LNCaP clone FGC (cell line): ENCODE measurements at regions not wholly inside any gene's neighbourhood (a gene's known extent, or its start where the extent isn't known, plus 50 kb on each side); places are given as distances from the start of the nearest gene placed in this dataset.

Experiments
- DNase-seq: peaks from one replicate; pipeline ENCODE4 v3.0.0-alpha.2; 2011; ENCODE audit warnings: low read depth
- H3K4me3 ChIP-seq: 2 replicates; pipeline ENCODE4 v1.5.1; 2011; ENCODE audit warnings: mild to moderate bottlenecking, low read depth, low read length, control low read depth
- TF ChIP-seq, protein P1 (sequence below): IDR thresholded peaks from 2 replicates; pipeline ENCODE4 v1.5.1; 2012; ENCODE audit warnings: mild to moderate bottlenecking; ENCODE audit not compliant: control insufficient read depth, insufficient read depth; ENCODE audit errors: extremely low read depth

DNA sequence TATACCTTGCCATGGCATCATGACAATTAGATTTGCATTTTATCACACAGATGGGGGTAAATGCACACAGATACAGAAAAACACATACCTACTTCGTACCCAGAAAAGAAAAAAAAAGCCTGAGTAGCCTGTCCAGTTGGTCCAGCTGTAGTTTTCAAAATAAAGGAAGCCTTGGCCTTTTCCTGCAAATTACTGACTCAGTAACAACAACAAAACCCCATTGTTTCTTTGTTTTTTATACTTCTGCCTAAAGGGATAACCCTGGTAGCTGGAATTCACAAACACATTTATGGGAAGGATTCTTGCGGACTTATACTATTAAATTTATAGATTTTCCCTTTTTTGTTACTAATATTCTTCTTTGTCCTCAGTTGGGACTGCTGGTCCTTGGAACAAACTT, 156.4 kb upstream of the PCDH10 start:
- TF ChIP-seq, protein P1, sequence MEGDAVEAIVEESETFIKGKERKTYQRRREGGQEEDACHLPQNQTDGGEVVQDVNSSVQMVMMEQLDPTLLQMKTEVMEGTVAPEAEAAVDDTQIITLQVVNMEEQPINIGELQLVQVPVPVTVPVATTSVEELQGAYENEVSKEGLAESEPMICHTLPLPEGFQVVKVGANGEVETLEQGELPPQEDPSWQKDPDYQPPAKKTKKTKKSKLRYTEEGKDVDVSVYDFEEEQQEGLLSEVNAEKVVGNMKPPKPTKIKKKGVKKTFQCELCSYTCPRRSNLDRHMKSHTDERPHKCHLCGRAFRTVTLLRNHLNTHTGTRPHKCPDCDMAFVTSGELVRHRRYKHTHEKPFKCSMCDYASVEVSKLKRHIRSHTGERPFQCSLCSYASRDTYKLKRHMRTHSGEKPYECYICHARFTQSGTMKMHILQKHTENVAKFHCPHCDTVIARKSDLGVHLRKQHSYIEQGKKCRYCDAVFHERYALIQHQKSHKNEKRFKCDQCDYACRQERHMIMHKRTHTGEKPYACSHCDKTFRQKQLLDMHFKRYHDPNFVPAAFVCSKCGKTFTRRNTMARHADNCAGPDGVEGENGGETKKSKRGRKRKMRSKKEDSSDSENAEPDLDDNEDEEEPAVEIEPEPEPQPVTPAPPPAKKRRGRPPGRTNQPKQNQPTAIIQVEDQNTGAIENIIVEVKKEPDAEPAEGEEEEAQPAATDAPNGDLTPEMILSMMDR: no peak
- H3K4me3 ChIP-seq: no peak overlapping the region
- DNase-seq: no peak

DNA sequence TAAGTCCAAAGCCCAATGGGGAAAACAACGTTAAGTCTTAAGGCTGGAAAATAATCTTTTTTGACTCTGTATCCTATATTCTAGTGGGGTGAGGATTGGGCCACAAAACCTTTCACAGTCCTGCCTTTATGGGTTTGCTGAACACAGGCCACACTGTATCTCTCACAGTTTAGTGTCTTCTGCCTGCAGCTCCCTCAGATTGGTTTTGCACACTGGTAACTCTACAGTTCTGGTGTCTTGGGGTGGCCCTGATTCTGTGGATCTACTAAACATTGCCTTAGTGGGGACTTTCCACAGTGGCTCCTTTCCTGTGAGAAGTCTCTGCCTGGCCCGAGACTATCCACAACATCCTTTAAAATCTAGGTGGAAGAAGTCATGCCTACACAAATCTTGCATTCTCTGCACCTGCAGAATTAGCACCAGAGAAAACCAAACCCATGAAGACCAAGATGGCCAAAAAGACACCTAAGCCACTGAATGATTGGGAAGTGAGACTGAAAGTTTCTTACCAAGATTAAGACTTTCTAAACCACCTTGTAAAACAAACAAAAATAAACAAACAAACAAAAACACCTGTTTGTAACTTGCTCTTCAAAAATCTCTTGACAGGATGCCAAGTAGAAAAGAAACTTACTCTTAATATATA, 150.4 kb upstream of the PCDH10 start:
- TF ChIP-seq, protein P1: no peak
- no peak overlapping the region for H3K4me3 ChIP-seq
- DNase-seq: no peak

DNA sequence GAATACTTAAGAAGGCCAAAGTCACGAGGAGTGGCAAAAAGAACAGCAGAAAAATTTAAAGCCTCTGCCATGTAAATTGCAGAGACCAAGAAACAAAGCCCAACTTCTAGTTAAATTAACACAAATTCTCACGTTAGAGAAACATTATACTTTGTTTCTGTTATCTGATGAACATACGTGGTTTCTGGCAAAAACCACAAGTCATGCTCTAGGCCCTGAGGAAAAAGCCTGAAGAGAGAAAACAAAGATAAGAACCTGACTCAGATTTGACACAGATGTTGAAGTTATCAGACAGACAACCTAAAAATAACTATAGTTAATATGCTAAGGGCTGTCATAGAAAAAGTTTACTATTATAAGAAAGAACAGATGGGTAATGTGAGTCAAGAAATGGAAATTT, 149.1 kb upstream of the PCDH10 start:
- no peak for DNase-seq
- TF ChIP-seq, protein P1: no peak
- H3K4me3 ChIP-seq: no peak overlapping the region

DNA sequence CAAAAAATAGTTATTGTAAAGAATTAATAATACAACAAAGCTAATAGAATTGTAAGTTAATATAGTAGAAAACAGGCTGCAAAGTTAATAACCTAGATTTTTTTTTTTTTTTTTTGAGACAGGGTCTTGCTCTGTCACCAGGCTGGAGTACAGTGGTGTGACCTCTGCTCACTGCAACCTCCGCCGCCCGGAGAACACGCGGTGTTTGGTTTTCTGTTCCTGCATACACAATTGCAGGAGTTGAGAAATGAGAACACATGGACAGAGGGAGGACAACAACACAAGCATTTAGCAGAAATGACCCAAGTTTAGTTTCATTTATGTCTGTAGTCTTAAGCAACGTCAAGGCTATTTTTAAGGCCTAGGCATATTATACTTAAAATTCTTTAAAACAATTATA, 145.9 kb upstream of the PCDH10 start:
- H3K4me3 ChIP-seq: no peak overlapping the region
- TF ChIP-seq, protein P1: no peak
- no peak for DNase-seq

DNA sequence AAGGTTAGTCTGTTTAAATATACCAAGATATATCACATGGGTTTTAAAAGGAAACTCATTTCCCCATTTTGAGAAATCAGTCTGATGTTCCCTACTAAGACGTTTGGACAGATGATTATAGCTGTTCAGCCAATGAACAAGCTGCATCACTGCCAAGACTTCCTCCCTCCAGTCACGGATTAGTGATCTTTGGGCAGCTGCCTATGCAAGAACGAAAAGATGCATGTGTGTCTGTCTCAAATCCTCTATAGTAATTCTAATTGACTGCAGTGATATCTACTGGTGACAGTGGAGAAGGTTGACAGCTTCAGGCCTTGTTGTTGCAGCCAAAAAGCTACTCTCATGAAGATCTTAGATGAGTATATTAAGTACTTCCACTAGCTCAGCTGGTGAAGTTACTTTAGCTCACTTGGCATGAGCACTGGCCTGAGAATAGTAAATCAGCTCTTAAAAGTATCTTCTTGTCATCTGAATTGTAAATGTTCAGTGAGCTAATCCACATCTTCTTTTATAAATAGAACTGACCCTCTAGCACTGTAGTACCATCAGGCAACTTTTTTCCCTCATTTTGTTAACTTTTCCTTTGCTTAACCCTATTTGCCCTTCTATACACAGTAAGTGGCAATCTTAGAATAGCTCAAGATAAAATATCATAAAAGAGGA, 134.5 kb upstream of the PCDH10 start:
- no peak overlapping the region for H3K4me3 ChIP-seq
- DNase-seq: no peak
- TF ChIP-seq, protein P1: no peak

DNA sequence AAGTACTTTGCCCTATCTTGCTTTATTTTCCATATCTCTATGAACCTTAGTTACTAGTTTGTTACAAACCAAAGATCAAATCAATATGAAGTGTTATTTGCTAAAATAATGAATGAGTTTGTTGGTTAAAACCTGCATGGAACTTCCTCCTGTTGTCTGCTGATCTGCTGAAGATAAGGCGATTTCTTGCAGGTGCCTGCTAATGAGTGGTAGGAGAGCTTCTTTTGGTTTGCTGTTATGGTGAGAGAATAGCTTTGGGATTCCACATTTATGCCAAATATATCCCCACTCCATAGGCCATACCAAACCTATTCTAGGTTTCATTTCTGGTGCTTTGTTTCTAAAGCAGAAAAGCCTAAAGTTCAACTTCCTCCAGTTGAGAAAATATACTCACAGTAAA, 103.8 kb upstream of the PCDH10 start:
- no peak overlapping the region for H3K4me3 ChIP-seq
- DNase-seq: no peak
- TF ChIP-seq, protein P1: no peak

DNA sequence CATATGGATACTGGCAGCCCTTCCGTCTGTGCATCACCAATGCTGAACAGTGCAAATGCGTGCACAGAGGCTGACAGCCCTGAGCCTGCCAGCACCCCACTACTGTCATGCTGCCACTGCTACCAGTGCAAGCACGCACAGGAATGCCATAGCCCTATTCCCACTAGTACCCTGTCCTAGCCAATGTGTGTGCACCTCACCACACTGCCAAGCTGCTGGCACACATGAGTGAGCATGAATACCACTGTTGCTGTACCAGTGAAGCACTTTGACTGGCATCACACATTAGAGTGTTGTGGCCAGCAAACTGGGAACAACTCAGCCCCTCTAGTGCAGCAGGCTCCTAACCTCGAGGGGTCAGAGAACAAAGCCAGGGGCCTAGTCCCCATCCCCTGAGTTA, 102.9 kb upstream of the PCDH10 start:
- DNase-seq: no peak
- no peak overlapping the region for H3K4me3 ChIP-seq
- TF ChIP-seq, protein P1: no peak
